T-helper 17 cell (primary cell): ENCODE measurements at regions not wholly inside any gene's neighbourhood (a gene's known extent, or its start where the extent isn't known, plus 50 kb on each side); places are given as distances from the start of the nearest gene placed in this dataset.
"Not testable (repeated sequence)": the region's sequence is repeated elsewhere in the genome, so short reads cannot be mapped to it uniquely, and the experiment has no call there.

Source experiments
- ATAC-seq: fragments of 150-1000 bp; cut with Tn5 transposase; 2 replicates; pipeline ENCODE4 v1.10.0; 2021; ENCODE audit warnings: mild to moderate bottlenecking, moderate library complexity
- DNase-seq, 3 donors: peaks; one replicate each; pipeline versions ENCODE4 v3.0.0 to v3.0.0-alpha.2; 2020 to 2021
- H3K9me3 ChIP-seq: one replicate; pipeline ENCODE4 v1.7.0; 2013; ENCODE audit warnings: low read length, mild to moderate bottlenecking; ENCODE audit not compliant: control insufficient read depth, poor library complexity, severe bottlenecking
- H3K27ac Mint-ChIP-seq: one replicate; pipeline ENCODE4 v1.8.0; 2022; ENCODE audit warnings: mild to moderate bottlenecking, moderate library complexity, mixed read lengths
- H3K27me3 Mint-ChIP-seq: one replicate; pipeline ENCODE4 v1.8.0; 2022; ENCODE audit warnings: mixed read lengths
- H3K36me3 Mint-ChIP-seq: one replicate; pipeline ENCODE4 v1.8.0; 2022; ENCODE audit warnings: low read depth, mixed read lengths
- H3K4me1 Mint-ChIP-seq: one replicate; pipeline ENCODE4 v1.8.0; 2022; ENCODE audit warnings: mild to moderate bottlenecking, mixed read lengths
- H3K4me3 Mint-ChIP-seq: one replicate; pipeline ENCODE4 v1.8.0; 2022; ENCODE audit warnings: mild to moderate bottlenecking, moderate library complexity, mixed read lengths

DNA sequence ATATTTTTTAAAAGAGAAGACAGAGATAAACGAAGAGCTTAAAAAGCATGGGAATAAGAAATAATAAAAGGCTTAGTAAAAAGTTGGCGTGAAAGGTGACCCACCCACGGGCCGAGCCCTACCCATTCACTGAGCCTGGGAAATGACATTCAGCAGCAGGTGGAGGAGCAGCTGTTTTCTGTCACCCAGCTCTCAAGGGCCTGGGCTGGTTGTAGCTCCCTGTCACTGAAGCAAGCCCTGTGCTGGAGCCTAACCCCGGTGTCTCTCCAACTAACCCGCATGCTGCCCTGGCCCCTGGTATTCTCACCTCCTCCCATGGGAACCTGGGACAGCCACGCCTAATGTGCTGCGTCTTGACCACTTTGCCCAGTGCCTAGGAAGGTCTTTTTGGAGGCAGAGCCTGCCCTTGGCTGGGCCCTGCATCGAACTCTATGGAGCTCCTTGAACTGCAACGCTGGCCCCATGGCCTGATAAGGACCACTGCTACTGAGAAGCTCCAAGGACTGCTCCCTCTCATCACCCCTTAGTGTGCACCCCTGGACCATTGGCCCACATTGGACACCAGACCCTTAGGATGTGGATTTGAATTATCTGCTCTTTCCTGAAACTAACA lies 68.8 kb upstream of the IYD start:
- Mint-ChIP-seq H3K4me3 (no peak overlapping the region), H3K36me3 (peaks cover 3% of the 10 kb centered on the region), H3K27me3 (peaks cover 15% of the 10 kb centered on the region), H3K27ac (no peak overlapping the region), H3K4me1 (no peaks in the 10 kb centered on the region)
- ATAC-seq (no peak), DNase-seq (no peak)
- H3K9me3 ChIP-seq = no peaks in the 10 kb centered on the region

DNA sequence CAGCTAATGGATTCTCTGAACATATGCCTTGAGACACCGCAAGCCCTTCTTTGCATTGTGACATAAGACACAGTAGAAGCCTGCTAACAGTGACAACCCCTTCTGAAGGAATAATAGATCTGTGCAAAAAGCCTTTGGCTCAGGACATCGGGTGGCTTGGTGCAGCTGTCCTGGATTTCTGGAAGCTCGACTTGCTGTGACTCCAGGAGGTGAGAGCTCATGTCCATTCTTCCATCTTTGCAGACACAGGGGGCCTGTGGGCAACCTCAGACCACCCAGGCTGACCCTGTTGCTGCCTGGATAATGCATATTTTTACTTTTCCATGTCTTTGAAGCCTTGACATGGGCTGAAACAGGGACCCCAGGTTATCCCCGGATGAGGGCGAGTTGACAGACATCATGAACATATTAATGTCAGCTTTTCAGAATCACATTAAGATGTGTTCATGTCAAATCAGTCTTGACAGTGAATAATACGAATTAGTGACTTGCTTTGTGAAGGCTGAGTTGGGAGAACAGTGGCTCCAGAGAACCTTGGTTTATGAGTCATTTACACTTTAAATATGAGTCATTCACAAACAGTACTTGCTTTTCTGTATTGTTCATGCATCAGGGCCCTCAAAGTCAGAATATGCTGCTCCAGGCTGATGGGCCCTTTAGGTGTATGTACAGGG lies 66.8 kb upstream of the IYD start:
- no peak for ATAC-seq
- Mint-ChIP-seq H3K27ac (no peak overlapping the region), H3K4me3 (no peak overlapping the region)

DNA sequence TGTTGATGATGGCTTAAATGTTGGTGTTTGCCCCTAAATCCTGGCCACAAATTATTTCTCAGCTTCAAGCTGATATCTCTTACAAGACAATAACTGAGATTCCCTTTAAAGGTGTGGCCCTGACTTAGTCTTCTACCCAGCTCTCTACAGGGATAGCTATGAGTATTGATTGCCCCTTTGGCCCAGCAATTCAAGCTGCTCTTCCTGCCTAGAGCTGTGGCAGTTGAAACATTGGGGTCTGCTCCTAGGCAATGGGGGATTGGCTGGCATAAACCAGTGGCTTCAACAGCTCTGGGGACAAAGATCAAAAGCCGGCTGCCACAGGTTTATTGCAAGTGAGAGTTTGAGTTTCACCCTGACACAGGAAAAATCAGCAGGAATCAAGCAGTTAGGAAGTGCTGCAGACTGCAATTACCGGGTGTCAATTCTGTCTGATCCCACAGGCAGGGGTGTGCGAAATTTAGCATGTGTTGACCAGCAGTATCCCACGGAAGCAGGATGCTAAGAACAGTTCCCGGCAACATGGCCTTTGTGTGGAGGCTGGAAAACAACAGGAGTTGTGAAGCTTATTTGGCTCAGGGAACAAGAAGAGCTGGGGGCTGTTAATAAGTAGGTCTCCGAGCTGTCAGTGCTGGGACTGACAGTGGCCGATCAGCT lies 66.2 kb upstream of the IYD start:
- no peaks in the 10 kb centered on the region for H3K9me3 ChIP-seq
- Mint-ChIP-seq H3K27ac (no peak overlapping the region), H3K4me3 (no peak overlapping the region), H3K36me3 (peaks cover 2% of the 10 kb centered on the region), H3K4me1 (no peaks in the 10 kb centered on the region), H3K27me3 (peaks cover 33% of the 10 kb centered on the region)
- no peak for ATAC-seq
- DNase-seq = no peak

More for the DNA sequence above, 66.8 kb upstream of the IYD start:
- Mint-ChIP-seq H3K36me3 (peaks cover 2% of the 10 kb centered on the region), H3K4me1 (no peaks in the 10 kb centered on the region), H3K27me3 (peaks cover 26% of the 10 kb centered on the region)
- no peak for DNase-seq
- no peaks in the 10 kb centered on the region for H3K9me3 ChIP-seq

DNA sequence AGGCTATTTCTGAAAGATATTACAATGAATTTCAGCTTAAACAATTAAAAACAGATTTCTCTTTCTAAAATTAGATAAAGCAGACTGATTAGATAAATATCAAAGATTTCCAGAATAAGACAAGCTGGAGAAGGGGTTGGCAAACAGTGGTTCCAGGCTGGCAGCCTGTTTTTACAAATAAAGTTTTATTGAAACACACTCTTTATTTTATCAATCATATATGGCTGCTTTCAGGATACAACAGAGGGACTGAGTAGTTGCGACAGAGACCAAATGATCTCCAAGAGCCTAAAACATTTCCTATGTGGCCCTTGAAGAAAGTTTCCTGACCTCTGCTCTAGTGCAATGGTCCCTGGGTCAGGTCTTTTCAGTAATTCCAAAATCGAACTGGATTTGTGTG lies 65.6 kb upstream of the IYD start:
- H3K36me3 Mint-ChIP-seq = no peaks in the 10 kb centered on the region
- DNase-seq = no peak
- H3K9me3 ChIP-seq = no peaks in the 10 kb centered on the region
- no peak overlapping the region for H3K4me3 Mint-ChIP-seq
- H3K27ac Mint-ChIP-seq = no peak overlapping the region
- peaks cover 35% of the 10 kb centered on the region for H3K27me3 Mint-ChIP-seq
- H3K4me1 Mint-ChIP-seq = no peaks in the 10 kb centered on the region
- no peak for ATAC-seq

DNA sequence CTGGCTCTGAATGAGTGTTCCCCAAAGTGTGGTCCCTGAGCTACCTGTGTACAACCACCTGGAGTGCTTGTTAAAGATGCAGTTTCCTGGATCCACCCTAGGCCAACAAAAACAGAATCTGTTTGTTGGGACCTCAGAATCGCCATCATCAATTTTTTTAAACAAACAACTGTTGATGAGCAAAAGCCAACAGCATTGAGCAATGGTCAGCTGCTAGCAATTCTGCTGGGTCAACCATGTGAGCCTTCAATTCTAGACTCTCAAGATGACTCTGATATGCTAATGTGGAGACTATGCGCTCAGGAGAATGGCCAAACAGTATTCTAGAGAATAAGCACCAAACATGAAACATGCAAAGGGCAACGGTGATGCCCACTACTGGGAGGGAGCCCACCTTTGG lies 64.4 kb upstream of the IYD start:
- Mint-ChIP-seq H3K4me1 (no peaks in the 10 kb centered on the region), H3K27ac (no peak overlapping the region), H3K36me3 (no peaks in the 10 kb centered on the region), H3K27me3 (peaks cover 37% of the 10 kb centered on the region), H3K4me3 (no peak overlapping the region)
- ATAC-seq (no peak), DNase-seq (no peak)
- H3K9me3 ChIP-seq = no peaks in the 10 kb centered on the region

DNA sequence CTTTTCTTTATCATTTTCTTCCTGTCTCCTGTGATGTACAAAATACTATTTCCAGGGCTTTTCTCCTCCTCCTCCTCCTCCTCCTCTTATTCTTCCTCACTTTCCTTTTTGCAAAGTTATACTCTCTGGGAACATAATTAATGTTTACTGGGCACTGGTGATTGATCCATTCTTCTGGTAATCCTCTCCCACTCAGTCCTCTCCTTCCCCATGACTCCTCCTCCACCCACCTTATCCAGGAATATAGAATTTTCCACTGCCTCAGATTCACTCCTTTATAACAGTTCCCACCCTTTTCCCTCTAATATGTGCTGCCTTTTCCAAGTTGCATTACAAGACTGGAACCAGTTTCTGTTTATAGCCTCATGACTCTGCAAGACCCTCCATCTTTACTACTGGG lies 62.5 kb upstream of the IYD start:
- H3K9me3 ChIP-seq = no peaks in the 10 kb centered on the region
- ATAC-seq (no peak), DNase-seq (no peak)
- Mint-ChIP-seq H3K4me3 (no peak overlapping the region), H3K4me1 (no peaks in the 10 kb centered on the region), H3K36me3 (no peaks in the 10 kb centered on the region), H3K27ac (no peak overlapping the region), H3K27me3 (peaks cover 37% of the 10 kb centered on the region)

DNA sequence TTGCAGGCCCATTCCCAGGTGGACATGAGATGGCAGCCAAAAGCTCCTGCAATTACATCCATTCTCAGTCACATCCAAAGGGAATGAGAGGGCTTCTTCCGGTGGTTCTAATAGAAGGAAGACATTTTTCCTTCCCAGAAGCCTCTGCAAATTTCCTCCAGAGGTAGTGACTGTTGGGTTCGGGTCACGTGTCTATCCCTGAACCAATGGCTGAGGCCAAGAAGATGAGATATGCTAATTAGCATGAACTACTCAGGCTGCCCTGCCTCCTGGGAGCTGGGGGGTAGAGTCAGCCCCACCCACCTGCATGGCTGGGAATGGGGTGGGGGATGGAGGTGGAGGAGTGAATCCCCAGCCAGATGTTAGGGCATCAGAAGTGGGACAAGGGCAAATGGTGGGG lies 61.3 kb upstream of the IYD start:
- Mint-ChIP-seq H3K27ac (no peak overlapping the region), H3K36me3 (no peaks in the 10 kb centered on the region), H3K4me1 (peaks cover 4% of the 10 kb centered on the region), H3K27me3 (peaks cover 40% of the 10 kb centered on the region), H3K4me3 (no peak overlapping the region)
- no peaks in the 10 kb centered on the region for H3K9me3 ChIP-seq
- no peak for ATAC-seq
- no peak for DNase-seq

DNA sequence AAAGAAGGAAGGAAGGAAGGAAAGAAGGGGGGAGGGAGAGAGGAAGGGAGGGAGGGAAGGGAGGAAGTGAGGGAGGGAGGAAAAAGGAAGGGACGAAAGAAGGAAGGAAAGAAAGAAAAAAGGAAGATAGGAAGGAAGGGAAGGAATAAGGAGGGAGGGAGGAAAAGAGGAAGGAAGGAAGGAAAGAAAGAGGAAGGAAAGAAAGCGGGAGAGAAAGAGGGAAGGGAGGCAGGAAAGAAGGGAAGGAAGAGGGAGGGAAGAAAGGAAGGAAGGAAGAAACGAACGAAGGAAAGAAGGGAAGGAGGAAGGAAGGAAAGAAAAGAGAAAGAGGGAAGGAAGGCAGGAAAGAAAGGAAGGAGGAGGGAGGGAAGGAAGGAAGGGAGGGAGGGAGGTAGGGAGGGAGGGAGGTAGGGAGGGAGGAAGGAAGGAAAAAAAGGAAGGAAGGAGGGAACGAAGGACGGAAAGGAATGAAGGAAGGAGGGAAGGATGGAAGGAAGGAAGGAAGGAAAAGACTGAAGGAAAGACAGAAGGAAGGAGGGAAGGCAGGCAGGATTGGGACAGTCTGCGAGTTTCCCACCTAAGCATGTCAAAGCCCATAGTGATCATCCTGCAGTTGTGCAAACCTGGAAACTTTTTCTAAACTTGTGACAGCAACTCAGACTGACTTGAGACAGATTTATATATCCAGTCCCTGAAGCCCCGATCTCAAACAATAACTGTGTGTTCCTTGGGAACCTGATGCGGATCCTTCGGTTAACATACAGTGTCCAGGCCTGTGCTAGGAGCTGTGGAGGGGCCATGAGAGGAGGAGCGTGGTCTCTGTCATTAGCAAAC lies 59.8 kb upstream of the IYD start:
- no peak for ATAC-seq

DNA sequence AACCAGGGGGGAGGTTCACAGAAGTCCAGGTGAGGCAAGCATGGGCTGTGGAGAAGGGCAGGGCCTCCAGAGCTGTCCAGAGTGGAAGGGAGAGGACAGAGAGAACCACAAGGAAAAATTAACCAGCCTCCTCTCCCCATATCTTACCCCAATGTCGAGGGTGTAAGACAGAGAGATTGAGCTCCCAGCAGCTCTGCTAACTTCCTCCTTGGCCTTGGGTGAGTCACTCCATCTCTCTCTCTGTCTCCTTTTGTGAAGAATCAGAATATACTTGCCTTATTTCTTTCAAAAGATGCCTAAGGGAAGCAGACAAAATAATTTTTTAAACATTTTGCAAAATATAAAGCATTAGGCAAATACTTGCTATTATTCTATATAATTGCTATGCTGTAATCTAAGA lies 58.3 kb upstream of the IYD start:
- DNase-seq = no peak
- no peak for ATAC-seq
- H3K4me3 Mint-ChIP-seq = no peak overlapping the region

More for the DNA sequence above, 59.8 kb upstream of the IYD start:
- Mint-ChIP-seq H3K4me1 (peaks cover 7% of the 10 kb centered on the region), H3K4me3 (no peak overlapping the region), H3K27me3 (peaks cover 48% of the 10 kb centered on the region), H3K36me3 (no peaks in the 10 kb centered on the region), H3K27ac (peak overlapping the region; percentile 39)
- H3K9me3 ChIP-seq = no peaks in the 10 kb centered on the region
- no peak for DNase-seq

DNA sequence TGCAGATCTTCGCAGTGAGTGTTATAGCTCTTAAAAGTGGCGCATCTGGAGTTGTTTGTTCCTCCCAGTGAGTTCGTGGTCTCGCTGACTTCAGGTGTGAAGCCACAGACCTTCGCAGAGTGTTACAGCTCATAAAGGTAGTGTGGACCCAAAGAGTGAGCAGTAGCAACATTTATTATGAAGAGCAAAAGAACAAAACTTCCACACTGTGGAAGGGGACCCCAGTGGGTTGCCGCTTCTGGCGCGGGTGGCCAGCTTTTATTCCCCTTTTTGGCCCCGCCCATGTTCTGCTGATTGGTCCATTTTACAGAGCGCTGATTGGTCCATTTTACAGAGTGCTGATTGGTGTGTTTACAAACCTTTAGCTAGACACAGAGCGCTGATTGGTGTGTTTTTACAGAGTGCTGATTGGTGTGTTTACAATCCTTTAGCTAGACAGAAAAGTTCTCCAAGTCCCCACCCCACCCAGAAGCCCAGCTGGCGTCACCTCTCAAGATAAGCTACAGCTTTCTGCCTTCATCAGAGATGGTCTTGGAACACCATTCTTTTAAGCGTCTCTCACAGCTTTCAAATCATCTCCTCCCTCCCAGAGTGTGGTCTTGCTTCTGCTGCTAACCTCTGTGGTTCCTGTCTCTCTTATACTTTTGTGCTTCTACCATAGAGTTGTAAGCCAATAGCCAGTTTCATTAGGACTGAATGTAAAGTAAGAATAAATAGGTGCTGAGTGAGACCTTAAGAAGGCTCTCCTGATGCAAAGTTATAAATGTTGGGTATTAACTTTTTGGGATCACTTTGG lies 57.5 kb upstream of the IYD start:
- not testable (repeated sequence) for ATAC-seq, H3K36me3 Mint-ChIP-seq, H3K9me3 ChIP-seq, H3K4me1 Mint-ChIP-seq, DNase-seq, H3K27ac Mint-ChIP-seq
- Mint-ChIP-seq H3K27me3 (peaks cover 49% of the 10 kb centered on the region), H3K4me3 (peak overlapping the region; percentile 44)

More for the DNA sequence above, 58.3 kb upstream of the IYD start:
- H3K27me3 Mint-ChIP-seq = peaks cover 46% of the 10 kb centered on the region
- no peaks in the 10 kb centered on the region for H3K9me3 ChIP-seq
- no peaks in the 10 kb centered on the region for H3K36me3 Mint-ChIP-seq
- H3K27ac Mint-ChIP-seq = no peak overlapping the region
- peaks cover 7% of the 10 kb centered on the region for H3K4me1 Mint-ChIP-seq

DNA sequence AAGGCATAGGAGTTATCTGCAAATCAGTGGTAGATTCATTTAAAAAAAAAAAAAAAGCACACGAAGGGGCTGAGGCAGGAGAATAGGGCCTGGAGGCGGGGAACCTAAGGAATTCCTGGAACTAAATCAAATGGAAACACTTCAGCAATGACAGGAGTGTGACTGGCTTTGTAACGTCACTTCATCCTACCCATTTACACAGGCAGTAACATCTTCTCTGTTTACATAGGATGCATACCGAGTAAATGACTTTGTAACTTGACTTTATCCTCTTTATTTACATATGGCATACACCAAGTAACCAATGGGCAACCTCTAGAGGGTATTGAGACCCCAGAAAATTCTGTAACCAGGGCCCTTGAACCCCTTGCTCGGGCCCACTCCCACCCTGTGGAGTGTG lies 56.4 kb upstream of the IYD start:
- Mint-ChIP-seq H3K27me3 (peaks cover 46% of the 10 kb centered on the region), H3K4me1 (peaks cover 7% of the 10 kb centered on the region), H3K36me3 (no peaks in the 10 kb centered on the region), H3K4me3 (no peak overlapping the region), H3K27ac (no peak overlapping the region)
- ATAC-seq (no peak), DNase-seq (no peak)
- H3K9me3 ChIP-seq = no peaks in the 10 kb centered on the region

DNA sequence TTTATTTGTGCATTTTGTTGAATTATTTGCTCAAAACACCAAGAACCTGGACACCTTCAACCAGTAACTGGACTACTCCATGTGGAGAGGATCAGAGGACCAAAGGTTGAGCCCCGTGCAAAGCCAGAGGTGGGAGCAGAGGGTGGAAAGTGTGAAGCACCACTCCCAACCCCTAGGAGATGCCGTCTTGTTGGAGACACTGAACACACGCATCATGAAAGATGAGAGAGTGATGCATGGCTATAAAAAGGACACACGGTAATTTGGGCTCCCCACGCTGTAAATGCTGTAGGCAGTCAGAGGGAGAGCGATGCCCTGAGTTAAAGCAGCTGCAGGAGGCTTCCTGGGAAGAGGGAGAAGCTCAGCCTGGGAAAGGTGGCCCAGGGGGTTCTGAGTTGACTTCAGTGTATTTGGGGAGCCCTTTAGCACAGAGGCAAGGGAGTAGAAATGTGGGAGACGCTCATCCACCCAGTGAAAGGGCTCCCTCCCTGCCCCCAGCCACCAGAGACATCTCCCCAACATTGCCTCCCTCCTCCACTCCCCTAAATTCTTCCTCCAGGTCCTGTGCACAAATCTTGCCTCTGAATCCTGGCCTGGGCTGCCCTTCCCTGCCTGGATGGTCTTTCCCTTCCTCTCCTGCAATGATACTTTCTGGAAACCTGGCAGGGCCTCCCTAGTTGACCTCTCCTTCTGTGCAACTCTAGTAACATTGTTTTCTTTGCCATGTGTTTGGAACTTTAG lies 55.8 kb upstream of the IYD start:
- Mint-ChIP-seq H3K27ac (no peak overlapping the region), H3K4me1 (peaks cover 7% of the 10 kb centered on the region), H3K4me3 (no peak overlapping the region), H3K36me3 (no peaks in the 10 kb centered on the region), H3K27me3 (peaks cover 45% of the 10 kb centered on the region)
- DNase-seq (no peak), ATAC-seq (no peak)
- H3K9me3 ChIP-seq = no peaks in the 10 kb centered on the region
